Fibroblast of lung (primary cell): ENCODE measurements at regions not wholly inside any gene's neighbourhood (a gene's known extent, or its start where the extent isn't known, plus 50 kb on each side); places are given as distances from the start of the nearest gene placed in this dataset.

ENCODE experiments used
- DNase-seq, 2 donors: peaks; one replicate each; pipeline versions ENCODE4 v3.0.0 to v3.0.0-alpha.2; 2010; ENCODE audit warnings: low read depth in 2 of 2
- H2AFZ ChIP-seq: 2 replicates; pipeline ENCODE4 v1.5.1; 2012; ENCODE audit warnings: low read length, control low read depth, inconsistent platforms
- H3K27ac ChIP-seq: 2 replicates; pipeline ENCODE4 v1.5.1; 2011; ENCODE audit warnings: low read length, control low read depth; ENCODE audit not compliant: insufficient read depth
- H3K27me3 ChIP-seq: 2 replicates; pipeline ENCODE4 v1.5.1; 2011; ENCODE audit warnings: mild to moderate bottlenecking, low read length; ENCODE audit not compliant: control insufficient read depth, insufficient read depth
- H3K36me3 ChIP-seq: 2 replicates; pipeline ENCODE4 v1.5.1; 2011; ENCODE audit warnings: low read length; ENCODE audit not compliant: control insufficient read depth, insufficient read depth
- H3K4me1 ChIP-seq: 2 replicates; pipeline ENCODE4 v1.5.1; 2011; ENCODE audit warnings: low read length; ENCODE audit not compliant: control insufficient read depth, insufficient read depth; ENCODE audit errors: extremely low read depth
- H3K4me2 ChIP-seq: 2 replicates; pipeline ENCODE4 v1.5.1; 2011; ENCODE audit warnings: low read length, control low read depth; ENCODE audit not compliant: insufficient read depth; ENCODE audit errors: extremely low read depth
- H3K4me3 ChIP-seq, 4 experiments: fragments of 200-600 bp in 1 of 4; sonication (generic) in 1 of 4; replicated peaks in 1 of 4; 2 replicates each; pipeline ENCODE4 v1.5.1; 2011 to 2016; ENCODE audit warnings: low read length in 4 of 4, low read depth in 3 of 4, mild to moderate bottlenecking in 3 of 4, control low read depth in 2 of 4, inconsistent platforms in 1 of 4, mixed read lengths in 1 of 4; ENCODE audit not compliant: insufficient read depth in 1 of 4; ENCODE audit errors: control extremely low read depth in 1 of 4
- H3K79me2 ChIP-seq: 2 replicates; pipeline ENCODE4 v1.5.1; 2012; ENCODE audit warnings: mild to moderate bottlenecking, low read length, inconsistent platforms; ENCODE audit not compliant: control insufficient read depth, insufficient read depth
- H3K9ac ChIP-seq: 2 replicates; pipeline ENCODE4 v1.5.1; 2011; ENCODE audit warnings: mild to moderate bottlenecking, low read length, control low read depth; ENCODE audit not compliant: insufficient read depth
- H3K9me3 ChIP-seq: 2 replicates; pipeline ENCODE4 v1.5.1; 2012; ENCODE audit warnings: low read depth, low read length; ENCODE audit not compliant: control insufficient read depth, insufficient read depth
- H4K20me1 ChIP-seq: 2 replicates; pipeline ENCODE4 v1.5.1; 2011; ENCODE audit warnings: low read length; ENCODE audit not compliant: control insufficient read depth, insufficient read depth; ENCODE audit errors: extremely low read depth
- CTCF ChIP-seq, 2 donors: IDR thresholded peaks in 1 of 2; conservative IDR thresholded peaks in 1 of 2; 1 replicate in 1 of 2; 2 replicates in 1 of 2; pipeline ENCODE4 v1.5.1; 2011 to 2012; ENCODE audit warnings: low read length in 2 of 2, control low read depth in 1 of 2, inconsistent platforms in 1 of 2, low read depth in 1 of 2, mild to moderate bottlenecking in 1 of 2
- EZH2 ChIP-seq: IDR thresholded peaks from 2 replicates; pipeline ENCODE4 v1.5.1; 2012; ENCODE audit warnings: low read length, control low read depth, mild to moderate bottlenecking; ENCODE audit errors: missing control alignments

DNA sequence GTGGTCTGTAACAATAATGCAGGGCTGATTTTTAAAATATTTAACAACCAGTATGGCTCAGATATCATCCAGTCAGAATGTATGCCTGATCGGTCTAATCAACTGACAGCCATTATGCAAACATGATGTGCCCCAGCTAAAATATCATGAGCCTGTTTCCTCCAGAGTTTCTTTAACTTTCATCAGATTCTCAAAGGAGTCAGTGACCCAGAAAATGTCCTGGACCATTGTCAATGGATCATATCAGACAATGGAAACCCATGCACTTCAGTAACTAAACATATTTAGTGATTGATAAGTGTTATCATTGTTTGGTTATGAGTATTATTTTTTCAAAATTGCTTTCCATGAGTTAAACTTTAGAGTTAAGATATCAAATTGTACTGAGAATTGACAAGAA is 173.5 kb downstream of the LMBRD1 start:
- no peaks in the 10 kb centered on the region for H4K20me1 ChIP-seq
- no peak overlapping the region for H3K4me2 ChIP-seq
- no peaks in the 10 kb centered on the region for H3K79me2 ChIP-seq
- H3K4me1 ChIP-seq = no peaks in the 10 kb centered on the region
- no peak overlapping the region for H3K27ac ChIP-seq
- no peaks in the 10 kb centered on the region for H3K9me3 ChIP-seq
- no peak overlapping the region for H3K4me3 ChIP-seq
- H3K27me3 ChIP-seq = no peaks in the 10 kb centered on the region
- no peak overlapping the region for H2AFZ ChIP-seq
- no peak overlapping the region for H3K9ac ChIP-seq
- H3K36me3 ChIP-seq = no peaks in the 10 kb centered on the region
- no peak for DNase-seq
- no peak for TF ChIP-seq EZH2
- TF ChIP-seq CTCF (conservative IDR thresholded peaks at IDR 0.05 in 1 of 2, IDR thresholded peaks at IDR 0.05 in 1 of 2; ENCODE audit: low read depth in 1 of 2, low read length in 2 of 2) = no peak

- no peak overlapping the region for H3K4me3 ChIP-seq
- no peak for DNase-seq
- no peaks in the 10 kb centered on the region for H3K9me3 ChIP-seq
- H3K79me2 ChIP-seq = no peaks in the 10 kb centered on the region
- H3K27me3 ChIP-seq = no peaks in the 10 kb centered on the region
- no peak overlapping the region for H3K4me2 ChIP-seq
- H3K4me1 ChIP-seq = no peaks in the 10 kb centered on the region
- H4K20me1 ChIP-seq = no peaks in the 10 kb centered on the region
- no peaks in the 10 kb centered on the region for H3K36me3 ChIP-seq
- TF ChIP-seq EZH2 (no peak), CTCF (conservative IDR thresholded peaks at IDR 0.05 in 1 of 2, IDR thresholded peaks at IDR 0.05 in 1 of 2; ENCODE audit: low read depth in 1 of 2, low read length in 2 of 2) (no peak)
- H3K27ac ChIP-seq = no peak overlapping the region
- H2AFZ ChIP-seq = no peak overlapping the region
- H3K9ac ChIP-seq = no peak overlapping the region
Measured at GRCh38 chr6:69622924-69623323, 173.9 kb downstream of the LMBRD1 start.

GRCh38 chr6:69622230-69622629 is 174.6 kb downstream of the LMBRD1 start:
- H3K36me3 ChIP-seq = no peaks in the 10 kb centered on the region
- no peak overlapping the region for H3K4me2 ChIP-seq
- H3K27me3 ChIP-seq = no peaks in the 10 kb centered on the region
- H4K20me1 ChIP-seq = no peaks in the 10 kb centered on the region
- H3K27ac ChIP-seq = no peak overlapping the region
- H3K4me3 ChIP-seq = no peak overlapping the region
- no peaks in the 10 kb centered on the region for H3K4me1 ChIP-seq
- H2AFZ ChIP-seq = no peak overlapping the region
- H3K79me2 ChIP-seq = no peaks in the 10 kb centered on the region
- no peak overlapping the region for H3K9ac ChIP-seq
- no peak for DNase-seq
- H3K9me3 ChIP-seq = no peaks in the 10 kb centered on the region
- TF ChIP-seq CTCF (conservative IDR thresholded peaks at IDR 0.05 in 1 of 2, IDR thresholded peaks at IDR 0.05 in 1 of 2; ENCODE audit: low read depth in 1 of 2, low read length in 2 of 2) (no peak), EZH2 (no peak)
